Neural cell (in vitro differentiated cells): ENCODE measurements at regions not wholly inside any gene's neighbourhood (a gene's known extent, or its start where the extent isn't known, plus 50 kb on each side); places are given as distances from the start of the nearest gene placed in this dataset.

Source experiments
- EP300 ChIP-seq: fragments of 450-650 bp; conservative IDR thresholded peaks from 2 replicates; pipeline ENCODE4 v1.6.1; 2014; ENCODE audit warnings: antibody characterized with exemption, mild to moderate bottlenecking, moderate library complexity; ENCODE audit not compliant: poor library complexity, severe bottlenecking
- EZH2 ChIP-seq: fragments of 200-600, 300-800 bp; shearing (Covaris generic), sonication (generic); IDR thresholded peaks from 2 replicates; pipeline ENCODE4 v1.6.1; 2014; ENCODE audit warnings: antibody characterized with exemption, low read length, borderline replicate concordance, mild to moderate bottlenecking; ENCODE audit not compliant: insufficient read depth, poor library complexity, severe bottlenecking
- POLR2AphosphoS5 ChIP-seq: IDR thresholded peaks from 2 replicates; pipeline ENCODE4 v1.6.1; 2012
- RAD21 ChIP-seq: fragments of 450-650 bp; conservative IDR thresholded peaks from 2 replicates; pipeline ENCODE4 v1.6.1; 2014; ENCODE audit warnings: antibody characterized with exemption, mild to moderate bottlenecking, moderate library complexity
- SMC3 ChIP-seq: fragments of 450-650 bp; conservative IDR thresholded peaks from 2 replicates; pipeline ENCODE4 v1.6.1; 2014; ENCODE audit warnings: antibody characterized with exemption, mild to moderate bottlenecking, moderate library complexity; ENCODE audit not compliant: poor library complexity
- TAF1 ChIP-seq: IDR thresholded peaks from 2 replicates; pipeline ENCODE4 v1.6.1; 2012; ENCODE audit warnings: low read depth
- TF ChIP-seq, protein P1 (sequence below): fragments of 450-650 bp; IDR thresholded peaks from 2 replicates; pipeline ENCODE4 v1.5.1; 2014; ENCODE audit warnings: antibody characterized with exemption, mild to moderate bottlenecking, moderate library complexity; ENCODE audit not compliant: poor library complexity, severe bottlenecking
- TF ChIP-seq, protein P2 (sequence below): IDR thresholded peaks from 2 replicates; pipeline ENCODE4 v1.6.1; 2012; ENCODE audit warnings: borderline replicate concordance

DNA sequence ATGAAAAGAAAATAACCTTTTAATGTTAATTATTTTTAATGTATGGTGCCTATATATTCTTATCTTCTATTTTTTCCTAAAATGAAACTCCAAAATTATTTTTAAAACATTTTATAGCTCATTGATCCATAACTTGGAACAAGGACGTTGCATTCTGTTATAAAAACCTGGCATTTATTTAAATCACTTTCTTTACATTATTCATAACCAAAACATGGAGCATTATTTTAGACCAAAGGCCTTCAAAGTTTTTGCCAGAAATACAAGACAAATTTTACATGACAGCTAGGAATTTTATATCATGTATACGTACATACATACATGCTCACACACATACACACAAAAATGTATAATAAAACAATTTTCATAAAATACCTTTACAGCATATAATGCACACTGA is 259.8 kb downstream of the QDPR start:
- TF ChIP-seq EZH2 (no peak), TAF1 (no peak), EP300 (no peak), SMC3 (no peak), POLR2AphosphoS5 (no peak), RAD21 (no peak)
- TF ChIP-seq, protein P1, sequence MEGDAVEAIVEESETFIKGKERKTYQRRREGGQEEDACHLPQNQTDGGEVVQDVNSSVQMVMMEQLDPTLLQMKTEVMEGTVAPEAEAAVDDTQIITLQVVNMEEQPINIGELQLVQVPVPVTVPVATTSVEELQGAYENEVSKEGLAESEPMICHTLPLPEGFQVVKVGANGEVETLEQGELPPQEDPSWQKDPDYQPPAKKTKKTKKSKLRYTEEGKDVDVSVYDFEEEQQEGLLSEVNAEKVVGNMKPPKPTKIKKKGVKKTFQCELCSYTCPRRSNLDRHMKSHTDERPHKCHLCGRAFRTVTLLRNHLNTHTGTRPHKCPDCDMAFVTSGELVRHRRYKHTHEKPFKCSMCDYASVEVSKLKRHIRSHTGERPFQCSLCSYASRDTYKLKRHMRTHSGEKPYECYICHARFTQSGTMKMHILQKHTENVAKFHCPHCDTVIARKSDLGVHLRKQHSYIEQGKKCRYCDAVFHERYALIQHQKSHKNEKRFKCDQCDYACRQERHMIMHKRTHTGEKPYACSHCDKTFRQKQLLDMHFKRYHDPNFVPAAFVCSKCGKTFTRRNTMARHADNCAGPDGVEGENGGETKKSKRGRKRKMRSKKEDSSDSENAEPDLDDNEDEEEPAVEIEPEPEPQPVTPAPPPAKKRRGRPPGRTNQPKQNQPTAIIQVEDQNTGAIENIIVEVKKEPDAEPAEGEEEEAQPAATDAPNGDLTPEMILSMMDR, result no peak
- TF ChIP-seq, protein P2, sequence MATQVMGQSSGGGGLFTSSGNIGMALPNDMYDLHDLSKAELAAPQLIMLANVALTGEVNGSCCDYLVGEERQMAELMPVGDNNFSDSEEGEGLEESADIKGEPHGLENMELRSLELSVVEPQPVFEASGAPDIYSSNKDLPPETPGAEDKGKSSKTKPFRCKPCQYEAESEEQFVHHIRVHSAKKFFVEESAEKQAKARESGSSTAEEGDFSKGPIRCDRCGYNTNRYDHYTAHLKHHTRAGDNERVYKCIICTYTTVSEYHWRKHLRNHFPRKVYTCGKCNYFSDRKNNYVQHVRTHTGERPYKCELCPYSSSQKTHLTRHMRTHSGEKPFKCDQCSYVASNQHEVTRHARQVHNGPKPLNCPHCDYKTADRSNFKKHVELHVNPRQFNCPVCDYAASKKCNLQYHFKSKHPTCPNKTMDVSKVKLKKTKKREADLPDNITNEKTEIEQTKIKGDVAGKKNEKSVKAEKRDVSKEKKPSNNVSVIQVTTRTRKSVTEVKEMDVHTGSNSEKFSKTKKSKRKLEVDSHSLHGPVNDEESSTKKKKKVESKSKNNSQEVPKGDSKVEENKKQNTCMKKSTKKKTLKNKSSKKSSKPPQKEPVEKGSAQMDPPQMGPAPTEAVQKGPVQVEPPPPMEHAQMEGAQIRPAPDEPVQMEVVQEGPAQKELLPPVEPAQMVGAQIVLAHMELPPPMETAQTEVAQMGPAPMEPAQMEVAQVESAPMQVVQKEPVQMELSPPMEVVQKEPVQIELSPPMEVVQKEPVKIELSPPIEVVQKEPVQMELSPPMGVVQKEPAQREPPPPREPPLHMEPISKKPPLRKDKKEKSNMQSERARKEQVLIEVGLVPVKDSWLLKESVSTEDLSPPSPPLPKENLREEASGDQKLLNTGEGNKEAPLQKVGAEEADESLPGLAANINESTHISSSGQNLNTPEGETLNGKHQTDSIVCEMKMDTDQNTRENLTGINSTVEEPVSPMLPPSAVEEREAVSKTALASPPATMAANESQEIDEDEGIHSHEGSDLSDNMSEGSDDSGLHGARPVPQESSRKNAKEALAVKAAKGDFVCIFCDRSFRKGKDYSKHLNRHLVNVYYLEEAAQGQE, result no peak
